B cell (primary cell): ENCODE measurements at regions not wholly inside any gene's neighbourhood (a gene's known extent, or its start where the extent isn't known, plus 50 kb on each side); places are given as distances from the start of the nearest gene placed in this dataset.

Experiments
- CTCF ChIP-seq: fragments of 200-600 bp; IDR thresholded peaks from one replicate; pipeline ENCODE4 v1.8.0; 2022; ENCODE audit warnings: antibody characterized with exemption, mild to moderate bottlenecking
- EZH2 ChIP-seq: IDR thresholded peaks from 2 replicates; pipeline ENCODE4 v1.6.1; 2012; ENCODE audit warnings: borderline replicate concordance, low read depth, mild to moderate bottlenecking, moderate library complexity, low read length; ENCODE audit not compliant: insufficient read depth, poor library complexity, severe bottlenecking

GRCh38 chr20:59461526-59461925 is 142.8 kb upstream of the PHACTR3 start:
- TF ChIP-seq EZH2: no peak
- no peak for TF ChIP-seq CTCF
